ENCODE measurements at regions not wholly inside any gene's neighbourhood (a gene's known extent, or its start where the extent isn't known, plus 50 kb on each side); places are given as distances from the start of the nearest gene placed in this dataset.
"Not testable (repeated sequence)": the region's sequence is repeated elsewhere in the genome, so short reads cannot be mapped to it uniquely, and the experiment has no call there.

DNA sequence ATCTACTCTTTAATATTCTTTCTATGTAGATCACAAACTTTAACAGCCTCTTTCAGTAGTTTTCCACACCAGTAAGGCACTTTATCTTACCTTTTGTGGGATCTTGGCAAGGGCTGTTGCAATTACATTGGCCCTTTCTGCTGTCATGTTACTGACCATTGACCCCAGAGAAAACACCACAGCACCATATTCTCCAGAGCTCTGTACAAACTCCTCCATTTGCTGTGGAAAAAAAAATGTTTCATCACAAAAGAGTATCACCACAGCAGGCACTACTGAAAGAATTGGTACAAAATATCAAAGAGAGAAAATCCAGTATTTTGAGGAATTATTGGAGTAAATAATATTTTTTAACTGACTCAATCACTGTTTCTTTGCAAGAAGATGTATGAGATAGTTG lies 62.3 kb upstream of the UGT2A3 start:
- DNase-seq, result not testable (repeated sequence)

DNA sequence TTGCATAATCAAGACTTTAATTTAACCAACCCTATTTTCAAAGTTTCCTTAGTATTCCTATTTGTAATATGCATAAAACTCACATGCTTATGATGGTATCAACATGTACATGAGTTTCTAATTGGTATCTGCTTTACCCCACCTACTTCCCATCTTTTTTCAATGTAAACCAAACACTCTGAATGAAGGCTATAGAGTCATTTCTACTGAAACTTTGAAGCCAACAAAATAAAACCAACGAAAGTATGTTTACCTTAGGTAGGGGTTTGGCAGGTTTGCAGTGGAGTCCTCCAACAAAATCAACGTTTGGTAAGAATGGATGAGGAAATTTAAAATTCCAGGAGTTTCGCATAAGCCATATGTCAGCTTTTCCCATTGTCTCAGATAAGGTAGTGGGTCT lies 66.4 kb upstream of the UGT2A3 start:
- not testable (repeated sequence) for DNase-seq

DNA sequence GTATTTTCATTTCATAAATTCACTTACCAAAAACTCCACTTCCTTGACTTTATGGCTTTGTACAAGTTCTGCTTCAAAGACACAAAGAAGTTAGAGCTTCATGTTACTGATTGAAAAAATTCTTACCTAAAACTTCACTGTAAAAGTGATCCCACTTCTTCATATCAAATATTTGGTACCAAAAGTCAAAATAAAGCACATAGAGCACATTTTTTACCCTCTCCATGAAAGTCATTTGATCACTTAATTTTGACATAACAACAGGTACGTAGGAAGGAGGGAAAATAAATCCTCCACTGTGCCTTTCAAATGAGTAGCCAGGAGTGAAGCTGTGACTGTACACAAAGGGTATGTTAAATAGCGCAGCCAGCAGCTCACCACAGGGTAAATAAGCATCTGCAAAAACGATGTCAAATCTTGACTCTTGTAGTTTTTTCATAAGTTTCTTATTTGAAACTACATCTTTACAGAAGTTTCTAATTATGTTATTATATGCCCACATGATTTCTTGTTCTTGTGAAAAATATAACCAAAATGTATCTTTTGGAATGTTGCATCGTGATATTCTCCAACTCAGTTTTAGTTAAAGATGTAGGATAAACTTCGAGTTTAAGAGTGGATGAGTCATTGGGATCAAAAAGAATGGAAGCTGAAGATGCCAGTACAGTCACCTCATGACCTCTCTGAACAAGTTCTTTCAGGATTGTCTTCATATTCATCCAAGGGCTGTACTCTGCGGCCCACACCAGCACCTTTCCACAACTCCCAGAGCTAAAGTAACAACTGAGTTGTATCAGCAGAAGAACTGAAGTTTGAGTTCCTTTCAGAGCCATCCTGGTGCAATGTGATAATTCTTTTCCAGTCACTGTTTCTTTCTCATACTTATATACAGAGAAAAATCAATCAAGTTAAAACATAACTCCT lies 68.2 kb upstream of the UGT2A3 start:
- not testable (repeated sequence) for DNase-seq

DNA sequence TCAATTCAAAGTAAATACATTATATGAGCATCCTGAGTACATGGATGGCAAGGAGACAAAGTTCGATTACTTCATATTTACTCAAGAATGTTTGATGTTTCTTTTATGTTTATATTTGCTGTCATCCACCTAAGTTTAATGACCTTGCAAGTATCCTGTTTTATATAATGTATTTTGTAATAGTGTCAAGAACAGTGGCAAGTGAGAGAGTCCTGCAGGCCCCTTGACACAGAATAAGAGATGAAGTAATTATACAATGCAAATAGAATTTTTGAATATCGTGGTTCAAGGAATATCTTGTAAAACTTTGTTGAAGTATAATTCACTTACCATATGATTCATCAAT lies 68.8 kb upstream of the UGT2A3 start:
- DNase-seq, result not testable (repeated sequence)

DNA sequence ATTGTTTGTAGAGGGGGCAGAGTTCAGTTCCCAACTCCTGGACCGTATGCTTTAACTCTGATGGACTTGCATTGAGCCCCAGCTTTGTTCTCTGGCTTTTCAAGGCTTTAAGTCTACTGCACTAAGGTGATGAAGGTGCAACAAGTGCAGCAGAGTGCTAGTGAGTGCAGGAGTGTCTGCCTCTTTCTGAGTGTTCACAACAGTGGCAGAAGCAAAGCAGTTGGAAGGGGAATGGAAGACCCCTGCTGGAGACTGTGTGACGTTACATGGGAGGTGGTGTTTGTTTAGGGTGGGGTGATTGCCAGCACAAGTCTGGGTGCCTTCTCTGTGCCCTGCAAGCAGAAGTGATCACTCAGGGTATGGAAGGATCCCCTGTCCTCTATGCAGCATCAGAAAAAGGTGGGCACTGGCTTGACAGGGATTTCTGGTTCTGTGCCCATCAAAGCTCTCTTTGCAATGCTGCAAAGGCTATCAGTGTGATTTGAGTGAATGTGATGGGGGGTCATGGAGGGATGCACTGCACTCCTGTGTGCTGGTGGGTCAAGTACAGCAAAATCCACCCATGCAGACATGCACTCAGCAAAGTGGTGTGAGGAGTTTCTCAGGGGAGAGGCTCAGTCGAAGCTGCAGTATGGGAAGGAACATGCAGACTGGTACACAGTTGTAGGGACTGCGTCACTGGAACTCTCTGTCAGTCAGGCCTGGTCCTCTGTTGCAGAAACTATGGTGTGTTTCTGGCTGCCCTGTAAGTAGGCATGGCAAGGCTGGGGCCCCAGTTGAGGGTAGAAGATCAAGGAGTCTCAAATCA lies 70.9 kb upstream of the UGT2B7 start:
- peak; percentile 7 for DNase-seq

DNA sequence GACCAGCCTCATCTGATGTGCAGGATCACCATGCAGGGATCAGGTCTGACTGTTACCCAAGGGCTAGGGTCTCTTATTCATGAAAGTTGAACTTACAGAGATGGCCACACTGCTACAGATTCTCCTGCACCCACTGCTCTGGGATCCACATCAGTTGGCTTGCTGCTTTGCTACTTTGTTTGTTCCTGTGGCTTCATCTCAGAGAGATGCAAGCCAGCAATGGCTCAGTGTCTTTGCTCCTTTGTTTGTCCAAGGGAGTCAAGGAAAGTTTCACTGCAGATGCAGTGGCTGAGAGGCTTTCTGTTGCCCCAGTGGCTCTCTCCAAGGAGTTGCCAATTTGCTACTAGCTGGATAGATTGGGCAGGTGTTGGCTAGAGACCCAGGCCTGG lies 70.3 kb upstream of the UGT2B7 start:
- no peak for DNase-seq

DNA sequence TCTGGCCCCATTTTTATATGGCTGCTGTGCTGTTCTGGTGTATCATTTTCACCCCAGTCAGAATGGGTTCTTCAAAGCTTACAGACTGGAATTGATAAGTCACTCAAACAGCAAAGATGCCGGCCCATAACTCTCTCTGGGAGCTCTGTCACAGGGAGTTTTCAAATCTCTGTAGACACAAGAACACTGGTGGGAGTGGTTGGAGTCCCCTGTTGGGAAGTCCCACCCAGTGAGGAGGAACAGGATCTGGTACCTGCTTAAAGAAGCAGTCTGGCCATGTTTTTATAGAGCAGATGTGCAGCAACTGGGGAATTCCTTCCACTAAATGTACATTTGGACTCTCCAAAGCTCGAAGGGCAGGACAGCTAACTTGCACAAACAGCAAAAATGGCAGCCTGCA lies 69.3 kb upstream of the UGT2B7 start:
- no peak for DNase-seq

DNA sequence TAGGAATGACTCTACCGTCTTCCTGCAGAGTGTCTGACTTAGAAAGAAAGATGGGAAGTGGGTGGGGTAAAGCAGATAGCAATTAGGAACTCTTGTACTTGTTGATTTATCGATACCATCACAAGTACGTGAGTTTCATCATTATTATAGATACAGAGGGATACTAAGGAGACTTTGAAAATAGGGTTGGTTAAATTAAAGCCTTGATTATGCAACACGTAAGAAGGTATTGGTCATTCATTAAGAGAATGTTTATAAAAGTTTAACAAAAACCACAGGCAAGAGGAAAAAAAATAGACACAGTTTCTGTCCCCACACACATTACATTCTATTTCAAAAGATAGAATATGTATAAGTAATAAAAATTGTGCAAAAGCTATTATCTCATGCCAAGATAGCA lies 65.9 kb upstream of the UGT2B7 start:
- no peak for DNase-seq

DNA sequence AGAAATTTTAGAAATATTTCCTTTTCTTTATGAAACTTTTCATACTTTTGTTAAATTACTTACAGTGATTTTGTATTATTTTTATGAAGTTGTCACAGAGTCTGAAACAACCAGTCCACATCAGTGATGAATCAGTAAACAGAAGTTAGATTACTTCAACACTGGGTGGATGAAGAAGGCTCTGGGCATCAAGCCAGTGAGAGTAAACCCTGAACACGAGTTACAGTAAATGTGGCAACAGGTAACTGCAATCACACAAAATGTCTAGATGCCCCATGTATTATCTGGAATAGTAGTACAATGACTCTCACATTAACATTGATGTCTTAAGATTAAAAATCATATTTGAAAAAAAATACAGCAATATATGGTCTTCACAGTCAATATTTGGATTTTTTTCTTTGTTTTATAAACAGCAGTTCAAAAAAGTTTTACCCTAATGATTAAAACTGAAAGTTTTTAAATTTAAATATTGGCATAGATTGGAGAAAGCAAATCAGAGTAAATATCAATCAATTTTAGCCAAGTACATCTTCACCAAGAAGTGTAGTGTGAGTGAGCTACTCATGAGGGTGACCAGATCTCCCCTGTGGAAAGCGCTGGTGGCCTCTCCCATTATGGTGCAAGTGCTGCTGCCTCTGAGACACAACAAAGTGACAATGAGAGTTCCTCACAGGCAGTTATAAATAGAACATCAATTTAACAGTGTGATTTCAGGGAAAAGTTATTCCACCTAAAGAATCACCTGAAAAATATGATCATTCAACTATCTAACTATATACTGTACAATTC lies 63.2 kb upstream of the UGT2B7 start:
- DNase-seq, result no peak

DNA sequence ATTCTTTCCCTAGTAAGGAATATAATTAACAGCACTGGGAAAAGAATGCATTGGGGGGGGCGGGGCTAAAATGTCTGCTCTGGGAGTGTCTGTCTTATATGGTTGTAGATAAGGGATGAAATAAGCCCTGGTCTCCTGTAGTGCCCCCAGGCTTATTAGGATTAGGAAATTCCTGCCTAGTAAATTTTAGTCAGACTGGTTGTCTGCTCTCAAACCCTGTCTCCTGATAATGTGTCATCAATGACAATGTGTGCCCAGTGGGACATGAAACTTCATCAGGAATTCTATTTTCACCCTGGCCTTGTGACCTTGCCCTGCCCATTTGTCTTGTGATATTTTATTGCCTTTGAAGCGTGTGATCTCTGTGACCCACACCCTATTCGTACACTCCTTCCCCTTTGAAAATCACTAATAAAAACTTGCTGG lies 61.9 kb upstream of the UGT2B7 start:
- not testable (repeated sequence) for DNase-seq

DNA sequence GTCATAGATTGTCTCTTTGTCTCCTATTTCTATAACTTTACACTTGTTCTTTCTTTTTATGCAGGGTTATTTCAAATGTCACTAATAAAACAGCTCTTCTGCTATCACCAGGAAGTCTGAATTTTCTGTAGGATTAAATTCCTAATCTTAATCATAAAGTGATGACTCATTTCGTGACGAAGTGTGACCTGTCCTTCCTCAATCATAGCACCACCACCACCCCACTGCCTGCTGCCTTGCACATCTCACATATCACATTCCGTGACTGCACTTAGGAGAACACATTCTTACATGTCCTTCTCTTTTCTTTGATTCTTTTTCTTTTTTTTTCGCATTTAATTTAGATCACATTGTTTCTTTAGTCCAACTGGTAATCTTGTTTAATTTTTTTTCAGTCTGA lies 57.7 kb upstream of the UGT2B7 start:
- DNase-seq, result no peak

DNA sequence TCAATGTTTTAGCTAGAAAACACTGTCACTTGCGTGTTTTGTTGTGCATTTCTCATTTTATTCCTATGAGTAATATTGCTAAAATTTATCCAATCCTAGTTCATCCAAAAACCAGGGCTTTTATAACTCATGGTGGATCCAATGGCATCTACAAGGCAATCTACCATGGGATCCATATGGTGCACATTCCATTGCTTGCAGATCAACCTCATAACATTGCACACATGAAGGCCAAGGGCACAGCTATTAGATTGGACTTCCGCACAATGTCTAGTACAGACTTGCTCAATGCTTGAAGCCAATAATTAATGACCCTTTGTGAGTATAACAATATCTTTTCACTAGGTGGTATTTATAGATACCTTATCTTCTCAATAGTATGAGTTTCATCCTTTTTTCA lies 57.2 kb upstream of the UGT2B7 start:
- no peak for DNase-seq

DNA sequence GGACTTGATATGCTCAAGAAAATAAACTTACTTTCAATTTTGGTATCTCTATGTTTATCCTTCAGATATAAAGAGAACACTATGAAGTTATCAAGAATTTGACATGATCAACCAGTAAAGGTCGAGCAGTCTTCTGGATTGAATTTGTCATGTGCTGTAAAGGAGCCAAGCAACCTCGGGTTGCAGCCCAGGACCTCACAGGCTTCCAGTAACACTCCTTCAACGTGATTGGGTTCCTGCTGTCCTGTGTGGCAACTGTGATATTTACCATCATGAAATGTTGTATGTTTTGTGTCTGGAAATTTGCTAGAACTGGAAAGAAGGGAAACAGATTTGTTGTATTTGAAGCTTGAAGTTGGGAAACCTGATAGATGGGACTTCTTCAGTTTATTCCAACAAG lies 52.0 kb upstream of the UGT2B7 start:
- DNase-seq, result no peak
